Neuron (in vitro differentiated cells): ENCODE measurements at regions not wholly inside any gene's neighbourhood (a gene's known extent, or its start where the extent isn't known, plus 50 kb on each side); places are given as distances from the start of the nearest gene placed in this dataset.

Experiments used
- H2AFZ ChIP-seq: one replicate; pipeline ENCODE4 v1.6.1; 2013; ENCODE audit warnings: low read depth, mild to moderate bottlenecking, inconsistent platforms, low read length, moderate library complexity
- H3K27me3 ChIP-seq: one replicate; pipeline ENCODE4 v1.6.1; 2013; ENCODE audit warnings: low read length; ENCODE audit not compliant: insufficient read depth
- H3K36me3 ChIP-seq: one replicate; pipeline ENCODE4 v1.6.1; 2013; ENCODE audit warnings: low read length; ENCODE audit not compliant: insufficient read depth
- H3K4me1 ChIP-seq: one replicate; pipeline ENCODE4 v1.6.1; 2013; ENCODE audit warnings: low read length; ENCODE audit not compliant: insufficient read depth
- H3K4me3 ChIP-seq: 2 replicates; pipeline ENCODE4 v1.5.1; 2013; ENCODE audit warnings: mild to moderate bottlenecking, low read length, moderate library complexity
- H3K9me3 ChIP-seq: one replicate; pipeline ENCODE4 v1.6.1; 2013; ENCODE audit warnings: low read length

DNA sequence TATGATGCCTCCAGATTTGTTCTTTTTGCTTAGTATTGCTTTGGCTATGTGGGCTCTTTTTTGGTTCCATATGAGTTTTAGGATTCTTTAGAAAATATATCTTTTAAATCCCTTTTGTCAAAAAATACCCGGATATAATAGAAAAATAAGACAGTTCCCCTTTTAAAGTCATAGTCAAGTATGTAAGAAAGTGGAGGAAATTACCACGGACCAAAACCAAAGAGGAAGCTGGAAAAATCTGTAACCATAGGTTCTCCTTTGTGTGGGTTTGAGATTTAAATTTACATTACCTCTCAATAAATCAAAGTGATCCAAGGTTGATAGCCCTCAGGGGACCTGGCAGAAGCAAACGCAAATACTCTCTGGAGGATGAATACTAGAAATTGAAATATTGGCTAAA is 58.3 kb upstream of the PACRGL start:
- H2AFZ ChIP-seq, result no peak overlapping the region
- no peaks in the 10 kb centered on the region for H3K27me3 ChIP-seq
- H3K36me3 ChIP-seq, result no peaks in the 10 kb centered on the region
- no peaks in the 10 kb centered on the region for H3K9me3 ChIP-seq
- H3K4me1 ChIP-seq, result no peaks in the 10 kb centered on the region
- H3K4me3 ChIP-seq, result no peak overlapping the region

DNA sequence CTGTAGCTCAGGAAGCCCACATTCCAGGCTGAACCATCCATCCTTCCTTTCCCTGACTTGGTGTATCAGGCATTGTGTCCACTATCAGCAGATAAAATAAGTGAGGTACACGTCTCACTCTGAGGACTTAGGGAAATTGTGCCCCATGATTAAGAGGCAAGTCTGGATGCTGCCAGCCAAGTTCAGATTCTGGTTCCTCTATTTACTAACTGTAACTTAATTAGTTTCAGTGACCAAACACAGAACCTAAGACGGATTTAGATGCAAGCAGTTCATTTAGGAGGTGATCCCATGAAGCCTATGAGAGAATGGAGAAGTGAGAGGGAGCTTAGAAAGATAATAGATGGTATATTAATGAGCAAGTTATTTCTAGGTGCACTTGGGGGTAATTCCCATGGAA is 56.6 kb upstream of the PACRGL start:
- H2AFZ ChIP-seq, result no peak overlapping the region
- H3K4me1 ChIP-seq, result no peaks in the 10 kb centered on the region
- H3K4me3 ChIP-seq, result no peak overlapping the region
- H3K36me3 ChIP-seq, result no peaks in the 10 kb centered on the region
- no peaks in the 10 kb centered on the region for H3K9me3 ChIP-seq
- H3K27me3 ChIP-seq, result no peaks in the 10 kb centered on the region

DNA sequence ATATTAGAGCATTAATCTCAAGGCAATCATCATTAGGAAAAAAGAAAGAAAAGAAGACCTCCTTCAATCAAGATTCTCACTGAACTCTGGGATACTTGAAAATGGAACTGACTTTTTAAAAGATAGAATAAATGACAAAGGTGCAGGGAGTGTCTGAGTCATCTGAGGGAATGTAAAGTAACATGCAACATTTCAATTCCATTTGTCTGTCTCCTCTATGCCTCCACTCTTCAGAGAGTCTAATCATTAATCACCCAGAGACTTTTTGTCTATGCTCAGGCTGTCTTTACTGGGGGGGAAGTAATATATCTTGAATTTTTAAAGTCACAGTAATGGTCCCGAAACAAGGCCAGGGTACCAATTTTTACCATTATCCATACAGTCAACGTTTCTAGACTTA is 55.0 kb upstream of the PACRGL start:
- Histone ChIP-seq H3K36me3 (no peaks in the 10 kb centered on the region), H3K4me1 (no peaks in the 10 kb centered on the region), H3K9me3 (no peaks in the 10 kb centered on the region), H3K27me3 (no peaks in the 10 kb centered on the region), H3K4me3 (no peak overlapping the region), H2AFZ (no peak overlapping the region)

DNA sequence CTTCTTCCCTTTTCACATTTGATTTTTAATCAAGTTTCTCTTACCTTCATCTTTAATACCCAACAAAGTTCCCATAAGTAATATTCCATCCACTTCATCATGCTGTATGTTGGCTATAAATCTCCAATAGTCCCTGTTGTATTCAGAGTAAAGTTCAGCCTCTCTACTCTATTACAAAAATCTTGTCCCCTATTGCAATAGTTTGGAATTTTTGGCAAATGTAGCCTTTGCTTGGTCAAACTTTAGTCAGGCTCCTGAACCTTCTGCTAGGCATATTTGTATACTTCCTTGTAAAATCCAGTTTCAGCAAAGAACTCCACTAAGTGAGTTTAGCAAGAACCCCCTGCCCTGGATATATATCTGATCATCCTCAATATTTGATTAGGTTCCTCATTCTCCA is 54.0 kb upstream of the PACRGL start:
- H3K36me3 ChIP-seq, result no peaks in the 10 kb centered on the region
- no peak overlapping the region for H3K4me3 ChIP-seq
- H3K27me3 ChIP-seq, result no peaks in the 10 kb centered on the region
- no peaks in the 10 kb centered on the region for H3K9me3 ChIP-seq
- no peaks in the 10 kb centered on the region for H3K4me1 ChIP-seq
- H2AFZ ChIP-seq, result no peak overlapping the region
